T-helper 1 cell treated with Interleukin-12 subunit alpha and Interleukin-12 subunit beta and Interleukin-4 antibody, amounts not matched to agents 30 ng/mL and 1 ng/mL, for 36 hours (primary cell): ENCODE measurements at regions not wholly inside any gene's neighbourhood (a gene's known extent, or its start where the extent isn't known, plus 50 kb on each side); places are given as distances from the start of the nearest gene placed in this dataset.
"Not testable (repeated sequence)": the region's sequence is repeated elsewhere in the genome, so short reads cannot be mapped to it uniquely, and the experiment has no call there.

ENCODE experiments used
- intact Hi-C: fragments of 100-400 bp; cut with micrococcal nuclease; formaldehyde crosslinking; loops from one replicate; pipeline ENCODE4 v1.15.1; 2024

DNA sequence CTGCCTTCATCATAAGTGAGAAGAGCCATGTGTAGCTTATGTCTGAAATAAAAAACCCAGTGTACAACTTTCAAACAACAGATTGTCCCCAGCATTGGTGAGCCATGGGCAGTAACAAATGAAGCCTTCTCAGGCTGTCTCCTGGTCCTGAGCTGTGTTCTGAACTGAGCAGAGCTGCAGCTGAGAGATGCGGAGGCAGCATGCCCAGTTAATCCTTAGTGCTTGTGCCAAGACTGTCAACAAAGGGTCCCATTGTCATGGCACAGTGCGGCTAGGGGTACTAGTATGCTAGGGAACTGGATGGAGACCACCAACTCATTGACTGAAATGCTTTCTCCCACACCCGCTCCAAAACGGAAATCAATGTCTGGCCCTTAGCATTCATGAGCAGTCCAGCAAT, 154.3 kb downstream of the RMST start:
- intact Hi-C loops: no loop called here

- intact Hi-C loops: no loop called here
These were observed 166.4 kb downstream of the RMST start for GRCh38 chr12:97628962-97629361.

DNA sequence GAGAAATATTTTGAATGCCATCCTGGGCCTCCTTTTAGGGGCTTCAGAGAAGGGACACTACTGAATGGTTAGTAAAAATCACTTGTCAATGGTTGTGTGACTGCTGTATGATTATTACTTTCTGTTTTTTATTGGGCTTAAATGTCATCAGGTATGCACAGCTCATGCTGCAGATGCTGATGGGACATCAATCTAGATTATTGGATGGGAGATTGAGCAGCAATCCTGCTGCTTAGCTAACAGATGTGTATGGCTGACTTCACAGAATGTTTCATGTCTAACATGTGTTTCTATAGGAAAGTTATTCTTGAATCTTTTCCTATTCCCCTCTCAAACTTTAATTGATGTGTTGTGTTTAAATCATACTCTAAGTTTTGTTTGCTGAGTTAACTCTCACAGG, 166.8 kb downstream of the RMST start:
- intact Hi-C loops: no loop called here

DNA sequence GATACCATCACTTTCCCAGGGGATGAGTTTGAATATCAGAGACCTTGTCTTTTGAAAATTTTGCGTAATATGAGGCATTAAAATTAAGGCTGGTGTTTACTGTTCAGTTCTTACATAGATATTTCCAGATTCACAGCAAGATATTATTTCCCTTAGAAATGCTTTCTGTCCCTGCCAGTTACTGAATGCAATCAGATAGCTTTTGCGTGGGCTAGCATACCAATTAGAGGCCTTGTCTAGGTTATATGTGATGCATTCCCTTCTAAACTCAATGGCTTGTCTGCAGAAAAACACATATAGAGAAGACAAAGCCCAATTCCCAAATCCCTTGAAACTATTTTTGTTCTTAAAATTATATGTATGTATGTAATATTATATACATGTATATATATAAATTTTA, 167.8 kb downstream of the RMST start:
- intact Hi-C loops: no loop called here

GRCh38 chr12:97630875-97631274, 168.3 kb downstream of the RMST start:
- intact Hi-C loops: no loop called here

DNA sequence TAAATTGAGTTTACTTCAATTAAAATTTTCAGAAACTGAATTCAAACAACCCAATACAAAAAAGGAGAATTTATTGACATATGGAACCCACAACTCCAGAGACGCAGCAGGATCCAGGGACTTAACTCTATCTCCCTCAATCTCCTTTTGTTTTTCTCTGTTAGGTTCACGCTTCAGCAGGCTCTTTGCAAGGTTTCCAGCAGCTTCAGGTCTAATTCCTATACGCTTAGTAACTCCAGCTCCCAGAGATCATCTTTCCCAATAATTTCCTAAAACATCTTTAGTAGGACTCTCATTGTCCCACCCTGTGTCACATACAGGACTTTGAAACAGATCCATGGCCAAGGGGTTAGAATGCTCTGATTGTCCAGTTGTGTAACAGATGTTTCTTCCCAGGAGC, 175.2 kb downstream of the RMST start:
- intact Hi-C loops: no loop called here

DNA sequence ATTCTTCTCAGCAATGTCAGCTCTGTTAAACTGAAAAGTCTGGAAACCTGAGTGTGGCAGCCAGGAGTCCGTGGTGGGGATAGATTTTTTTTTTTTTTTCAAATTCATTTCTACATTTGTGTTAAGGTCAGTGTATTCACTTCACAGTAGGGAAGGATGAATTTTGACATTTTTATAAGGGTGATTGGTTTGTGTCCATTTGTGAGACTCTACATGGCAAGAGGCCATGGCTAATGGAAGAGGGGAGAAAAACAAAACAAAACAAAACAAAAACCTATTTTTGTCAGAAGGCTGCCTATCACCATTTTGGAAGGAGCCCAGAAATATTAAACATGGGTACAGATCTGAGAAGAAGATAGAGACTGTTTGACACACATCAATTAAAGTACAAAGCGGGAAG, 176.1 kb downstream of the RMST start:
- intact Hi-C loops: no loop called here

GRCh38 chr12:97639702-97640101, 177.1 kb downstream of the RMST start:
- intact Hi-C loops: no loop called here

- intact Hi-C loops: no loop called here
These were observed 178.2 kb downstream of the RMST start for GRCh38 chr12:97640826-97641225.

DNA sequence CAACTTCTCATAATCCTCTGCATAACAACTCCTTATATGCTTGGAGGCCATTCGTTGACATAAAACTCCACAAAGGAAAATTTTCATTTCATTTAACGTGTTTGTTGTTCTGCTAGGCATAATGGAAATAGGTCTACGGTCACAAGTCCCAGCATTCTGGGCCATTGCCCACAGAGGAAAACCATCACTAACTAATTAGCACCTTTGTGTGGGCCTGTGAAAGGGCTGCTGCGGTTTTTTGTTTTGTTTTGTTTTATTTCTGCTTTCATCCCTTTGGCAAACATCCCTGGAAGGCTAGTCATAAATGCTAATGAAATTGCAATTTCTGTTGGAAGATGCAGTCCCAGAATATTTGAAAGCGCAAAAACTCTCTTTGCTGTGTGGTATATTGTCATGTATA, 180.3 kb downstream of the RMST start:
- intact Hi-C loops: no loop called here

DNA sequence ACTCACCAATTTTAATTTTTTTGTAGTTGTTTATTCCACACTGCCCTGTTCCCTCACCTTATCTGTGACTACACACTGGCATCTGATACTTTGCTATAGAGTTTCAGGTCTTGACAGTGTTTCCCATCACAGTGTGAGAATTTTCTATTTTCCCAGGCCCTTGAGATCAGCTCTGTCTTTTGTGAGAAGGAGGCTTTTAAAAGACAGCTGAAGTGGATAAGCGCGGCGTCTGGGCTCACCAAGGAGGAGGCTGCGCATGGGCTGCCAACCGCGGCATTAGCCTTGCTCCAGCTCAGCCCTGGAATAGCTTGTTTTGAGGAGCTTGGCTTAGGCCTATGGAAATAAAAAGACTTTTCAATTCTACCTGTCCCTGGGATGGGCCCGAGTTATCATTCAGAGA, 181.3 kb downstream of the RMST start:
- intact Hi-C loops: no loop called here

DNA sequence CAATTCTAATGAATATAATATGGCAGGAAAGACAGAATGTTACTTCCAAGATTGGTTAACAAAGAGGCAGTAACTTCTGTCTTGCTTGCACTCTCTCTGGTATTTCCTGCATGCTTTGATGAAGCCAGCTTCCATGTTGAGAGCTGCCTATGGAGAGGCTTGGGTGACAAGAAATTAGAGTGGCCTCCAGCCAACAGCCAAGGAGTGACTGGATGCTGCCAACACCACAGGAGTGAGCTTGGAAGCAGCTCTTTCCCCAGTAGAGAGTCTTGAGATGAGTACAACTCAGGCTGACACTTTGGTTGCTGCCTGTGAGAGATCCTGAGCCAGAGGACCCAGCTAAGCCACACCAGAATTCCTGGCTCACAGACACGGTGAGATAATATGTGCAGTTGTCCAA, 183.1 kb downstream of the RMST start:
- intact Hi-C loops: no loop called here

GRCh38 chr12:97647142-97647541, 184.5 kb downstream of the RMST start:
- intact Hi-C loops: no loop called here

DNA sequence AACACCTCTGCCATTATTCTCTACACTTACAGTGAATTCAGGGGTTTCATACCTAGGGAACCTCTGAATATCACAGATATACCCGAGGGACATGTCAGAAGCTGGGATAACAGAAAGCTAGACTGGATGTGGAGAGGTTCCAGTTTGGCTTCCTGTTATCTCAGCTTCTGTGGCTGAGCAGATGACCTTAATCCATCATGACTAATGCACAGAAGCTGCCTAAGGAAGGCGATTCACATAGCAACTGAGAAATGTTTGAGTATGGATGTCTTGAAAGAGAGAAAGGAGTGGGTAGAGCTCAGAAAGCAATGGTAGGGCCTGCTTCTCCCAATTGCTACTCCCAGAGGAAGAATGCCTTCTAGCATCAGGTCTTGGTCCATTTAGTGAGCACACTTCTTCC, 187.6 kb downstream of the RMST start:
- intact Hi-C loops: no loop called here

GRCh38 chr12:97656548-97656947, 193.9 kb downstream of the RMST start:
- intact Hi-C loops: not testable (repeated sequence)

- intact Hi-C loops: no loop called here
These were observed 196.7 kb downstream of the RMST start for GRCh38 chr12:97659117-97659880.

- intact Hi-C loops: no loop called here
These were observed 203.7 kb downstream of the RMST start for GRCh38 chr12:97666263-97666662.

GRCh38 chr12:97672870-97673269, 210.3 kb downstream of the RMST start:
- intact Hi-C loops: no loop called here

DNA sequence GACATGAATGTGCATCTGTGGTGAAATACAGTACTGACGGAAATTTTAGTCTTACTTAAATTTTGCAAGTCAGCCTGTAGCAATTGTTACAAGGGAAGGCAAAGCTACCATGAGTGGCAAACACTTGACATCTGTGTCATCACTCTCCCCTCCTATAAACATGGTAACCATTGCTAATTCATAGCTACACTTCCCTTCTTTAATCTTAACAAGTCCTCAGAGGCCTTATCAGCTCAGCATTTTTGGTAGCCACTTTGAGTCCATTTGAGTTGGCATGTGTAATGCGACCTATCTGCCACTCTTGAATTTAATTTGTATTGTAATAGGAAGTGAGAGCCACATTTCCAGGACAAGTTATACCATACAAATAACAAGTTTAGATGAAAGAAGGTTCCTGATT, 218.1 kb downstream of the RMST start:
- intact Hi-C loops: no loop called here

DNA sequence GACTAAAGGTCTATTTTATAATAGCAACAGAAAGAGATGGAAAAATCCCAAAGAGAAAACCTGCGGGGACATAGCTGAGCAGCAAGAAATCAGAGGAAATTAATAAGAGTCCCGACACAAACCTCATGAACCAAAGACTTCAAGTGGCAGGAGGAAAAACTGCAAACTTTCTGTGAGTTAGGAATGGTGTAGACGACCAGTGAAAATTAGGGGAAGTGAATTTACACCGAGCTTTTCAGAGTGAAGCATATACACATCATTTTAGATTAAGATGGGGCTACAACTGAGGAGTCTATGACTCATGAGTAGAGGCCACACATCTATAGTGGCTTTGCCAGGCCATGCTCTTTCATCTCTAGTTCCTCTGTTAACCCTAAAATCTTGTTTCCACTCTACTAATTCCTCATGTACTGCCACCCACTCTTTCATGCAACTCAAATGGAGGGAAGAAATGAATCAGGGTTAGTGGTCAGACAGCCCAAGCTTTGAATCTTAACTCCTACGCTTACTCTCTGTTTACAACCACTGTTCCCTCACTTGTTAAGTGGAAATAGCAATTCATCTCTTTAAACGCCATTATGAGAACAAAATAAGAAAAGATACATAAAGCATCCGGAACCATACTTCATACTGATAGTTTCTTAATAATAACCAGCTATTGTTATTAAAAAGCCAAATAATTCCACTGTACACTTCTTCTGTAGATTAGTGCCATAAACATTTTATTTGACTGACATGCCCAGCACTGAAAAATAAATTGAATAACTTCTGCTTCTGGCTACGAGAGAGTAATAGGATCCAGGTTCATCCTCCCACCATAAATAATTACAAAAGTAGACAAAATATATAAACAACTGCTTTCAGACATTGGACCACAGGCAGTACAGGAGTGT, 219.3 kb downstream of the RMST start:
- intact Hi-C loops: no loop called here

GRCh38 chr12:97685360-97685759, 222.8 kb downstream of the RMST start:
- intact Hi-C loops: no loop called here

DNA sequence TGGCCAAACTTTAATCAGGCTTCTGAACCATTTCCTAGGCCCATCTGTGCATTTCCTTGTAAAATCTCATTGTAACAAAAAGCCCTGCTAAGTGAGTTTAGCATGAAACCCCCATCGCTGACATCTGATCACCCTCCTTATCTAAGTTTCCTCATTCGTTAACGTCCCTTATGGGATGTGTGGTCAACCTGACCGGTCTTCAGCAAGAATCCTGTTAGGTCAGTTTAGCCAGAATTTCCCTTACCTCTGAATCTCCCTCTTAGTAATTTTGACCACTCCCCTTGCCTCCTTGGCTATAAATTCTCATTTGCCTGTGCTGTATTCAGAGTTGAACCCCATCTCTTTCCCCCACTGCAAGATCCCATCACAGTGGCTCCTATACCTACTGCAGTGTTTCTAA, 239.3 kb downstream of the RMST start:
- intact Hi-C loops: no loop called here

- intact Hi-C loops: no loop called here
These were observed 248.8 kb downstream of the RMST start for GRCh38 chr12:97711392-97711791.
